HG03442 (cell line): ENCODE measurements at regions not wholly inside any gene's neighbourhood (a gene's known extent, or its start where the extent isn't known, plus 50 kb on each side); places are given as distances from the start of the nearest gene placed in this dataset.
A peak's percentile ranks its signal among the peaks of the same experiment; 100 is the strongest.
"Not testable (repeated sequence)": the region's sequence is repeated elsewhere in the genome, so short reads cannot be mapped to it uniquely, and the experiment has no call there.

Experiments used
- ATAC-seq: cut with Tn5 transposase; IDR thresholded peaks from one replicate; pipeline ENCODE4 v1.9.1; 2021; ENCODE audit warnings: mild to moderate bottlenecking, moderate library complexity; ENCODE audit not compliant: unreplicated experiment

GRCh38 chr1:143842058-143842457 is 129.7 kb downstream of the FAM72C start:
- not testable (repeated sequence) for ATAC-seq

- not testable (repeated sequence) for ATAC-seq
Measured at GRCh38 chr1:143839182-143839581, 132.6 kb downstream of the FAM72C start.

GRCh38 chr1:143838598-143838929 is 133.2 kb downstream of the FAM72C start:
- not testable (repeated sequence) for ATAC-seq

- ATAC-seq = not testable (repeated sequence)
Measured at GRCh38 chr1:143837924-143838597, 133.7 kb downstream of the FAM72C start.

- not testable (repeated sequence) for ATAC-seq
Measured at GRCh38 chr1:143833376-143833775, 138.4 kb downstream of the FAM72C start.

- ATAC-seq = not testable (repeated sequence)
Measured at GRCh38 chr1:143832379-143832716, 139.4 kb downstream of the FAM72C start.

- not testable (repeated sequence) for ATAC-seq
Measured at GRCh38 chr1:143831479-143832378, 140.1 kb downstream of the FAM72C start.

- ATAC-seq = not testable (repeated sequence)
Measured at GRCh38 chr1:143826162-143826561, 145.6 kb downstream of the FAM72C start.

GRCh38 chr1:143824266-143824665 is 147.5 kb downstream of the FAM72C start:
- ATAC-seq = not testable (repeated sequence)

- ATAC-seq = not testable (repeated sequence)
Measured at GRCh38 chr1:143820058-143820457, 151.7 kb downstream of the FAM72C start.

GRCh38 chr1:143816369-143816768 is 155.4 kb downstream of the FAM72C start:
- ATAC-seq = not testable (repeated sequence)

GRCh38 chr1:143805374-143805773 is 166.4 kb downstream of the FAM72C start:
- ATAC-seq = not testable (repeated sequence)

GRCh38 chr1:143804707-143805356 is 167.0 kb downstream of the FAM72C start:
- ATAC-seq = not testable (repeated sequence)

GRCh38 chr1:143803927-143804411 is 167.8 kb downstream of the FAM72C start:
- ATAC-seq = peak; percentile 50

GRCh38 chr1:143803095-143803494 is 168.7 kb downstream of the FAM72C start:
- not testable (repeated sequence) for ATAC-seq

- ATAC-seq = peak; percentile 77
Measured at GRCh38 chr1:143799568-143800187, 172.1 kb downstream of the FAM72C start.

- ATAC-seq = not testable (repeated sequence)
Measured at GRCh38 chr1:143796369-143796768, 175.4 kb downstream of the FAM72C start.

- ATAC-seq = not testable (repeated sequence)
Measured at GRCh38 chr1:143792047-143792937, 179.5 kb downstream of the FAM72C start.

- not testable (repeated sequence) for ATAC-seq
Measured at GRCh38 chr1:143786381-143786780, 185.4 kb downstream of the FAM72C start.

GRCh38 chr1:143785883-143786282 is 185.9 kb downstream of the FAM72C start:
- not testable (repeated sequence) for ATAC-seq
